ENCODE measurements at regions not wholly inside any gene's neighbourhood (a gene's known extent, or its start where the extent isn't known, plus 50 kb on each side); places are given as distances from the start of the nearest gene placed in this dataset.
"Not testable (repeated sequence)": the region's sequence is repeated elsewhere in the genome, so short reads cannot be mapped to it uniquely, and the experiment has no call there.

DNA sequence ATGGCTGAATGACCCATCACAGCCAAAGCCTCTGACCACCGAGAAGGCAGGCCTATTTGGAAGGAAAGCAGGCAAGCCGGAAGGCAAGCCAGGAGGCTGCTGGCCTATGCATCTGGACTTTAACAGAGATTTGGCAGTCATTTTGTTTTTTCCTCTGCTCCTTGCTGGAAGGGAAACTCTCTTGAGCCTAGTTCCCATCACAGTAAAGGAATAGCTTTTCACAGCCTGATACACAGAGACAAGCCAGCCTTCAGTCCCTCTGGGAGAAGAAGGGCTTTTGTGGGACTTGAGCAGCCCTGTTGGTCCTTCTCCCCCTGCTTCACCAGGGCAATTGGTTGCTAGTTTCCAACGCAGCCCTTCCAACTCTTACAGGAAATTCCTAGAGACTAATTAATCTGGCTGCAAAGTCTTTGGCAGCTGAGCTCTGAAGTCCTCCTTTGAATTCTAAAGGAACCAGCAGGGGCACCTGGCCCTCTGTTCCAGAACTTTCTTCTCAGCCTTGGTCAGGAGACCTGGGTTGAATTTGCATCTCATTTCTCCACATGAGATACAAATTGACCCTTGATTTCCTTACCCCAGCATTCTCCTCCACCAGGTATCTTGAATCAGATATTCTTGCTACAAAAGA, 157.3 kb upstream of the EPB41L4A start:
- DNase-seq: no peak

DNA sequence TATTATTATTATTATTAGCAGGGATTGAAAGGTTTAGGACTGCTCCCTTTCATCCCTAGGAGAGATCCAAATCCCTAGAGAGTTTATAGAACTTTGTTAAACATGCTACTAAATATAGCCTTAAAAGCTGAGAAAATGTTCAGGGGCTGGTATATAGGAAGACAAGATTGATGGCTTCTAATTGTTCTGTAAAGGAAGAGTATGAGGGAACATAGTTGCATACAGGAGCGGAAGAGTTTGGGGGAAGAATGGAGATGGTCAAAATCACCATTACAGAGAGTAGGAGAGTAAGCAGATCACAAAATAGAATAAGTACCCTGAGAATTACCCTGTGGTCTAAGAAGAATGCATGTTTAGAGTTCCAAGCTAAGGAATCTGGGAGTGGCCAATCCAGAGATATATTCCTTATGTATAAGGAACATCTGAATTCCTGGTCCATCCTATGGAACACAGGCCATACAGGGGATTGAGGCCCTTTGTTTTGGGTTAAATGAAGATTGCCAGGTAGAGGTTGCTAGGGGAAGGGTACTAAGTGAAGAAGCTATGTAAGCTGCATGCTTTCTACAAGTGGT, 158.0 kb upstream of the APC start:
- DNase-seq: no peak

DNA sequence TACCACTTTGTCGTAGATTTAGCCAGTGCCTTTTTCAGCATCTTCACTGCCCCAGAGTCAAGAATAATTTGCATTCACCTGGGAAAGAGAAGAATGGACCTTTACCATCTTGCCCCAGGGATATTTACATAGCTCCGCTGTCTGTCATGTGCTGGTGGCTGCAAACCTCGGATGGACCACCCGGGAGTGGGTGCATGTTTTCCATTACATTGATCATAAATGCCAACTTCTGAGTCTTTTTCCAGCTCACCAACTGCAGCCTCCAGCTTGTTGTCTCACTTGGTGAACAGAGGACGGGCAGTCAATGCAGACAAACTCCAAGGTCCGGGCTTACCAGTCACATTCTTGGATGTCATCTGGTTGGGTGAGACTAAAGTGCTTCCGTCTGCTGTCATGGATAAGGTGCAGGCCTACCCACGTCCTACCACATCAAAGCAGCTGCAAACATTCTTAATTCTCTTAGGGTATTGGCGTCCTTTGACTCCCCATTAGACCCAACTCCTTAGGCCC, 155.8 kb upstream of the APC start:
- no peak for DNase-seq

DNA sequence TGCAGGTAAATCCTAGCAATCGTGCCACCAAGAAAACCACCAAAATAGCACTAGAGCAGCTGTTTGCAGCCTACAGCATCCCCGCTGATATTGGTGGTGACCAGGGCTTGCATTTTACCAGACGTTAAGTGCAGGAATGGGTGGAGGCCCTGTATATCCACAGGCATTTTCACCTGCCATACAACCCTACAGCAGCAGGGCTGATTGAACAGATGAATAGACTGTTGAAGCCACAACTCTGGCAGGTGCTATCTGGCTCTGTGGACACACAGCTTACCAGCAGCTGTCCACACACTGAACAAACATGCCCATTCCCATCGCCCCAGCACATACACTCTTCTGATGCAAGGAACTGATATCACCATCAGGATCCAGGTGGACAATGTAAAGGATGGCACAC, 154.5 kb upstream of the APC start:
- DNase-seq: no peak

DNA sequence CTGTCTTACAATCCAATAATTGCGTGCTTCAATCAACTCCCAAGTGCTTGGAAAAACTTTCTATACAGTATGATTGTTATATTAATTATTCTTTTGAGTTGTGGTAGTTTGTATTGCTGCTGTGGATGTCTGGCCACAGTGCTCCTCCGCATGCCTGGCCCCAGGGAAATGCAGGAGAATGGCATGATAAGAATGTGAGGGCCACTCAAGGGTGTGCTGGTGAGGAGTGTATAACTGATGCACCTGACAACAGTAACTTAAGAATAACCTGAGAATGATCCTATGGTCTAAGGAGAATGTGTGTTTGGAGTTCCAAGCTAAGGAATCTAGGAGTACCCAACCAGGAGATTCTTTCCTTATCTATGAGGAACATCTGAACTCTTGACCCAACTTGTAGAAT, 152.9 kb upstream of the APC start:
- DNase-seq: no peak

DNA sequence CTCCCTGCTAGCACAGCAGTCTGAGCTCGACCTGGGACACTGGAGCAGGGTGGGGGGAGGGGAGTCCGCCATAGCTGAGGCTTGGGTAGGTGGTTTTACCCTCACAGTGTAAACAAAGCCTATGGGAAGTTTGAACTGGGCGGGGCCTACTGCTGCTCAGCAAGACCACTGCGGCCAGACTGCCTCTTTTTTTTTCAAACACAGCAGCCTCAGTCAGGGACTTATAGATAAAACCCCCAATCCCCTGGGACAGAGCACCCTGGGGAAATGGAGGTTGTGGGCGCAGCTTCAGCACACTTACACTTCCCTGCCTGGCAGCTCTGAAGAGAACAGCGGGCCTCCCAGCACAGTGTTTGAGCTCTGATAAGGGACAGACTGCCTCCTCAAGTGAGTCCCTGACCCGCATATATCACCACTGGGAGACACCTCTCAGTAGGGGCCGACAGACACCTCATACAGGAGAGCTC, 151.1 kb upstream of the APC start:
- no peak for DNase-seq

DNA sequence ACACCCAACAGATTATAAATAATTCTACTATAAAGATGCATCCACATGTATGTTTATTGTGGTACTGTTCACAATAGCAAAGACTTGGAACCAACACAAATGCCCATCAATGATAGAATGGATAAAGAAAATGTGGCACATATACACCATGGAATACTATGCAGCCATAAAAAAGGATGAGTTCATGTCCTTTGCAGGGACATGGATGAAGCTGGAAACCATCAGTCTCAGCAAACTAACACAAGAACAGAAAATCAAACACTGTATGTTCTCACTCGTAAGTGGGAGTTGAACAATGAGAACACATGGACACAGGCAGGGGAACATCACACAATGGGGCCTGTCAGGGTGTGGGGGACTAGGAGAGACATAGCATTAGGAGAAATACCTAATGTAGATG, 146.8 kb upstream of the APC start:
- not testable (repeated sequence) for DNase-seq

DNA sequence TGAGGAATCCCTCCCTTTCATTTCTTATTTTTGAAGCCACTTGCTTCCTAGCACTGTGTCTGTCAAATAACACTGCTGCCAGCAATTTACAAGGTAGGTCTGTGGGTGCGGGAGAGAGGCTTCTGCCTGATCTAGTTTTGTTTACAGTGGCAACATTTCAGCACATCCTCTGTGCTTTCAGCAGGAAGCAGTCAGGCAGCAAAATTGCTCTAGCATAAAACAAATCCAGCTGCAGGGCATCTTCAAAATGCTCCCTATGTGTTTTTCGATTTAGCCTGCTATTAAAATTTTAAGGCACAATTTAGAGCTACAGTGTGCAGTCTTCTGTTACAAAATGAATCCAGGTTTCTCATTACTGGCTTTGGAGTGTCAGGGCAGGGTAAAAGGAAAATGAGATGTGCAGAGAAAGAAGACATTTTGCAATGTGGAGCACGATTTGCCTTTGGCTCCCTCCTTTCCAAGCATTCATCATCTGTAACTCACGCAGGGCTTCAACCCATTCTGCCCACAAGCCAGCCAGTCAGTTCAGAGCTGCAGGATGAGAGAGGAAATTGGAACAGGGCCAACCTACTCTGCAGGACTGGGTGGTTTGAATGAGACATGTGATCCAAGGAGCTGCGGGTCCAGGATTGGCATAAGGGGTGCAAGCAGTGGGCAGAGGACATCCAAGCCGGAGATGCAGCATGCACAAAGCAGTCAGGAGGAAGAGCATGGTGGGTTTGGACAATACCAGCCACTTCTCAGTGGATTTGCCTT, 143.4 kb upstream of the APC start:
- no peak for DNase-seq

DNA sequence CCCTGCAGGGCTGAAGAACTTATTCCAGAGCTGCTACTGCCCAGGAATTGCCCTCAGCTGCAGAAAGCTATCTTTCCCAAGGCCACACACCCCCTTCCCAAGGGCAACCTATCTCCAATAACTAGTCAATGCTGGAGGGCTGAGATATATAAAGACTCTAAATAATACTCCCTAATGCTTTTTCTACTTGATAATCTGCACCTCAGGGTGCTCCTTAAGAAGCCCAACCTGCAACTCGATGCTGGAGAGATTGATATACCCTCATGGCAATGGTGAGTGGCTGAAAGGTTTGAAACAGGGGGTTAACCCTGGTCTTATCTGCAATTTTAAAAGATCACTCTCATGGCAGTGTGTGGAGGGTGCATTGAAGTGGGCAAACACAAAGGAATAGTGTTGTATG, 142.7 kb upstream of the APC start:
- DNase-seq: no peak

DNA sequence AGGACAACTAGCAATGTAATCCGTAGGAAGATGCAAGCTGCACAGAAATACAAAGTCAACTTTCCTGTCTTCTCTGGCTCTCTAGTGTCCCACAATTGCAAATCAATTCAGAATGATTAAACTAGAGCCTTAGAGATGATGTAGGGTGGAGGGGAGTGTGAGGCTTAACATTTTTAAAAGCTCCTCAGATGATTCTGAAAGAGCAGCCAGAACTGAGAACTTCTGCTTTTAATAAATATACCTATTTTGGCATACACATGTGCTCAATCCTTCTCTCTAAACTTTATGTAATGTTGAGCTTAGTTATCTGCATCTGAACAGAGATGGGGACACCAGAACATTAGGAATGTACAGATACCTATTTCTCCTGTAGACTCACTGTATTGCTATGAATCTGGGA, 139.9 kb upstream of the APC start:
- no peak for DNase-seq

DNA sequence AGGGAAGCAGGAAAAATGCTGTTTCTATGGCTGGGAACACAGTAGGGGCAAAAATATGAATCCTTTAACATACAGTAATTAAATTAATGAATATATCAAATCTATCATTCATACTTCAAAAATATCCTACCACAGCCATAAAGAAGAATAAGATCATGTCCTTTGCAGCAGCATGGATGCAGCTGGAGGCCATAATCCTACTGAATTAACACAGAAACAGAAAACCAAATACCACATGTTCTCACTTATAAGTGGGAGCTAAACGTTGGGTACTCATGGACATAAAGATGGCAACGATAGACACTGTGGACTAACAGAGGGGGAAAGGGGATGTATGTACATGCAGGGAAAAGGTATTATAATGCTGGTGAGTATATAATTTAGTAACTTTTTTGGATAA, 137.2 kb upstream of the APC start:
- not testable (repeated sequence) for DNase-seq

DNA sequence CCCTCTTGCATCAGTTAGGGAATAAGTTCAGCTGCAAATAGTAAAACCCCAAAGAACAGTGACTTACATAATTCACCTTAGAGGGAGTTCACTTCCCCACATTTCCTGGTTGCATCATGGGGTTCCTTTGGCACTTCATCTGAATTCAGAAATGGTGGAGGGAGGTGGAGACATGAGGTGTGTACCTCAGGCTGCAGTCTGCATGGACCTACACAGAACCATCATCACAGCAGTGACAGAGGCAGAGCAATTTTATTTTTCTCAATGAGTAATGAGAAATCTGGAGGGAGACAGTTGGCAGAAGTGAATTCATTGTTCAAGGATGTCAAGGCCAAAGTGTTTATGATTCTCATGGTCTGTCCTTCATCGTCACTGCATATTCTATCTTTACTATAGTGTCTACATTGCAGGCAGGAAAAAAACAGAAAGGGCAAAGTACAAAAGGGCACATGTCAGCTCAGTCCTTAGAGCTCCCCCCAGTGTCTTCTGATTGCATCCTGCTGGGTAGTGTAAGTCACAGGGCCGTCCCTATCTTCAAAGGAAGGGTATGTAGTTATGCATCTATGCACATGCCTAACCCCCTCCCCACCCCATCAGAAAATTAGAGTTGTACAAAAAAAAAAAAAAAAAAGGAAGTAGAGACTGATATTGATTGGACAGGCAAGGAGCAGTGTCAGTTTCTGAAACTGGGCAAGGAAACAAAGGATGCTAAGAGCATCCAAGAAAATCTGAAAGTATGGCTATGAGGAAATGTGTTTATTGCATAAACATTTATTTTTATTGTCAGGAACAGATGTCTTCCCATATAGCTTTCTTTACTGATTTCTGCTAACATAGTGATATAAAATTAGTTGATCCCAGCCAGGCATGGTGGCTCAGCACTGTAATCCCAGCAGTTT, 132.7 kb upstream of the APC start:
- no peak for DNase-seq

DNA sequence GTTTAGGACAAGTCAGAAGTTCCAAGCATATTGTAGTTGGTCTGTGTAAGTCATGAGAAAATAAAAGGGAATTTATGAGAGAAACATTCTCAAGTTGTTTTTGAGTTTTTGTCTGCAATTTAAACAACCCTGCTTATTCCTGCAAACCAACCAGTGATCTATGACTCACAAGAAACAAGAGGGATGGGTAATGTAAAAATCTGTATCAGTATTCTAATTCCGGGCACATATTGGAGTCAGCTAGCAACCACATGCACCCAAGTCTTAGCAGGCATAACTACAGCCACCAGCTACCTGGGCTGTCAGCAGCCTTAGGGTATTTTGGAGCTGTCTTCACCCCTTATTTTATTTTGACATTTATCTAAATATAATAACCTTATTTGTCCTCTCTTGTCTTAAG, 128.7 kb upstream of the APC start:
- no peak for DNase-seq

DNA sequence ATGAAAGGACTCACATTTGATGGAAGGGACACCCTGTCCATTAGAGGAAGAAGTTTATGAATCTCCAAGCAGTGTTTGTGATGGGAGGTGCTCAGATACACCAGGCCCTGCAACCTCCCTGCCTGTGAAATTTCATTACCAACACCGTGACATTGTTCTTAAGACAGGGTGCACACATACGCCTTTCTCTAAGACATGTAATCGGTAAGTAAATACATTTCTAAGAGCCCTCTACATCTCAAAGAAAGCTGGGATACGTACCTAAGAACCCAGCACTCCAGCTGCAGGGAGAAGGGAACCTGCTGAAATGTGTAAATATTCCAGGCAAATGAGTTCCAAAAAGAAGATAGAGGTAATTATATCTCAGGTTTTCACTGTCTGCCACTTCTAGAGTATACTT, 125.0 kb upstream of the APC start:
- no peak for DNase-seq

DNA sequence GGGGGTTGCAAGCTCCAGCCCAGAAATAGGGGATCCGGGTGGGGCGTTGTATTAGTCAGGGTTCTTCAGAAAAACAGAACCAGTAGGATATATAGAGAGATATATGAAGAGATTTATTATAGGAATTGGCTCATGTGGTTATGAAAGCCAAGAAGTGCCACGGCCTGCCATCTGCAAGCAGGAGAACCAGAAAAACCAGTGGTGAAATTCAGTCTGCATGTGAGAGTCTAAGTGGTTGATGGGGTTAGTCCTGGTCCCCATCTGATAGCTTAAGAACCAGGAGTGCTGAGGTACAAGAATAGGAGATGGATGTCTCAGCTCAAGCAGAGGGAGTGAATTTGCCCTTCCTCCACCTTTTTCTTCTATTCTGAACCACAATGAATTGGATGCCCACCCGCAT, 123.4 kb upstream of the APC start:
- DNase-seq: no peak

DNA sequence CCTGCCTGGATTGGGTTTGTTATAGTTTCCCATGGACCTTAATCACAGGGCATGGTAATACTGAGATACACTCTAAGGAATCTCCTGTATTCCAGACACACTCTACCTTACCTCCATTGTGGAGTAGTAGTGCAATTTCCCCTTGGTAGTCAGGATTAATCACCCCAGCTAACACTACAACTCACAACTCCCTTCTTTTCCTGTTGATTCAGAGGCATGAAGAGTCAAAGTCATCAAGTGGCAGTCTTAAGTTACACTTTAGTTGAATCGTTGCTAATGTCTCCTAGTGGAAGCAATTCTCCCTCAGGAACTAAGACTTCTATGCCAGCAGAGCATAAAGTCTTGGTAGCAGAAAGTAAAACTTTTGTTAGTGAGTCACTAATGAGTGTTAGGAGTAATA, 122.7 kb upstream of the APC start:
- DNase-seq: no peak

DNA sequence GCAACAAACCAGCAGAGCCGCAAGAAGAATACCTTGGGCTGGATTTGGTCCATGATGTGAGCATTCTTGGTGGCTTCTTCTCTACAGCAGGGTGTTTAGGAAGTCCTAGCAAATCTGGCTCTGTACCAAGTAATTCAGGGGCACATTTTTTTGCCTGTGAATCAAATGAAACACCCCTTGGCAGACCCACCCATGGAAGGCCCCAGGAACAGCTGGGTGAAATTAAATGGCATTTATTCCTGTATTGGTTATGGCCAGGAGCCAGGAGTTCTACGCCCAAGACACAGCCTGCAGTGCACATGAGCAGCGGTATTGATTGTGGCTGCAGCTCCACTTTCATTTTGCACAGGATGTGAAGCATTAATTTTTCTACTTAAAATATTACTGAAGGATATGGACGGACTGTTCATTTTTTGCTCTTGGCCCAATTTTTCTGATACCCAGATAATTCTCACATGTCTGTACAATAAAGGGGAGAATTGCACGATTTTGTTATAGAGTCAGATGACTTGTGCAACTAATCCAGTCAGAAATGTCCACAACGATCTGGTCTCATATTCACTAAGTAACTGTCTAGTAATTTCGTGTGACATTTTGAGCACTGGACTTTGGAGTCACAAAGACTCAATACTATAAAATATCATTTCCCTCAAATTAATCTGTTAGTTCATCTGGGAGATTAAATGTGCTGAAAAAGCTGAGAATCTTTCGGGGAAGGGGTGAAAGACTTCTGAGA, 120.7 kb upstream of the APC start:
- no peak for DNase-seq

DNA sequence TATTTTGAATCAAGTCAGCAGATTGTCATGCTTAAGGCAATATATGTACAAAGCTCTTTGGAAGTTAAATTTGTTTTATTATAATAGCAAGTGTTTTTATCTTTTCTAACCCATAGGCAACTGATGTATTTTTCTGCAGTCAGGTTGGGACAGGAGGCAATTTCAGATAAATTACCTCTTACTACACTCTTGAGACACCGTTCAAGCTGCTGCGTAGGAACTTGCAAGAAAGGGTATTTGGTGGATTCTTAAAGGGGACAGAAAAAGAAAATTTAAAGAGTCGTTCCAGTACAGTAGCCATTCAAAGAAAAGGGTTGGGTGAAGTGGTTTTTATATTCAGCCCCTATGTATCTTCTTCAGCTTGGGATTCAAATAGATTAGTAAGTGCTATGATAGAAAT, 112.4 kb upstream of the APC start:
- DNase-seq: no peak

DNA sequence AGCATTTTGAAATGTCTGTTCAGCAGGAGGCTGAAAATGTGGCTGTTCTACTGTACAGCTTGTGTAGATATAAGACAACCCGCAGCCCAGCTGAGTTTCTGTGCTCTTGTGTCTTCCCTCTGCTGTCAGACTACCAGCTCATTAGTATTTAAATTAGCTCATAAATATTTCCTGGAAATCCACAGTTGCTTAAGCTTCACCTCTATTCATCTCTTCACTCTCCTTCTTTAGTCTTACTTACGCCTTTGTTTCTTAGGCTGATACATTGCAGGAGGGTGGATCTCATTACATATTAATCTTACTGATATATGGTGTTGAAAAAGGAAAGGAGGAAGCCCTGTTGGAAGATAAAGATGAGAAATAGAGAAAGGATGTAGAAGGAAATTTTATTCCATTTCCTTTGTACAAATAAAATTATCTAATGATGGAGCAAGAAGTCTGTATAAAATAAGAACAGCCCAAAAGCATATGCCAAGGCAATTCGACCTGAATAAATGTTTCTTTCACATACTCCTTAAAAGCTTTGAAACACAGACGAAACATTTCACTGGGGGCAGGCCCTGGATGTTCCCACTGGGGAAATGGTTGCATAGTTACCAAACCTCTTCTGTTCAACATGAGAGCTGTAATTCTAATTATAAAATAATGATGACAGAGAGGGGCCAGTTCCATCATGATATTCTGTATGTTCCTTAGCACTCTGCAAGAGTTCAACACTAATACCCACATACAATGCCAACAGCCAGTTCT, 111.8 kb upstream of the APC start:
- DNase-seq: no peak

DNA sequence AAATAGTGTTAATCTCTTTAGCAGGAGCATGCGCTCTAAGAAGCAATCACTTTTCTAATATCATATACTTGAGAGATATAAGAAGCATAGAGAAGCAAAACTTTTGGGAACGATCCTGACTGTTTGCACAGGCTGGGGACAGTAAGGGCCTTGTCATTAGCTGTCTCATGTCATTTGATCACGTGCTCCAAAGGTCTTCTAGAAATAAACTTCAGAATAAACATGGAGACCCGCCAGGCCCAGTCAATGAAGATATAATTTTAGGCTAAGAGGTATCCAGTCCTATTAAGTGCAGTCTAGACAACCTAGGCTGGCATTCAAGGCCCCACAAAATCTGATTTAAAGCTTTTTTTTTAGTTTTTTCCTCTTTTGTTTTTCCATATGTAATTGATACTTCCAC, 111.0 kb upstream of the APC start:
- no peak for DNase-seq

DNA sequence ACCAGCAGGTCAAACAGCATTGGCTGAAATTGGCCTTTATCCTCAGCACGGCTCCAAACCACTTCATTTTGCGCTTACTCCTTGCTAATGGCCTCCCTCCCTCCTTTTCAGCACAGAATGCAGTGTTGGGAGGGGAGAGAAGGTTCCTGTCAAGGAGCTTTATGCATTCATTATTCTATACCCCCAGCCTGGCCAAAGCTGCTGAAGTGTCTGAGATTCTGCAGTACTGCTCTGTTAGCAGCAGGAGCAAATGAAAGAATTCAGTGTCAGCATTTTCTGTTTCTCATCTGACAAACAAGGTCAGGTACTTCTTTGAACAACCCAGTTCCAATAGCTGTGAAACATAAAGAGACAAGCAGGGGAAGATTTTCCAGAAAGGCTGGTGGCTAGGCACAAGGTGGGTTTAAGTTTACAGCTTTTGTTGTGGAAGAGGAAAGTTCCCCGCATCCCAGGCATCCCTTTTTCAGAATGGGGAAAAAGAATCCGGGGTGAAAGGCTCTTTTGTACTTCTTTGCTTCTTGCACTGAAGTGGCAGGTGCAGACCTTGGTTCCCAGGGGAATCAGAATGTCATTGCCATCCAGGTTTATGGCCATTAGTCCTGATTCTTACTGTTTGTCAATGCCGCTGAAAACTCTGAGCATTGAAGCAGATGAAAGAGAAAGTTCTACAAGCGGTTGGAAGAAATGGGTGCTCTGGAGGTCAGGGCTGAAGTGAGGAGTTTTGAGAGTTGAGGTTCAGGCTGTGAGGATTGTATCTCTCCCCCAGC, 109.3 kb upstream of the APC start:
- no peak for DNase-seq

Measured in stimulated activated CD4-positive, alpha-beta T cell treated with anti-CD3 and anti-CD28 coated beads, Interleukin-1b, Interleukin-23, amount 100 ng/mL, for 48 hours (primary cell).